SK-N-SH treated with all-trans-retinoic acid at 6 μM for 48 hours (cell line): ENCODE measurements at regions not wholly inside any gene's neighbourhood (a gene's known extent, or its start where the extent isn't known, plus 50 kb on each side); places are given as distances from the start of the nearest gene placed in this dataset.

ENCODE experiments used
- ATAC-seq: fragments of 200-7000 bp; cut with Tn5 transposase; 3 replicates; pipeline ENCODE4 v1.9.1; 2020; ENCODE audit warnings: mild to moderate bottlenecking, moderate library complexity
- ARNTL ChIP-seq: fragments of 450-650 bp; formaldehyde crosslinking; IDR thresholded peaks from 2 replicates; pipeline ENCODE4 v1.5.0; 2020; ENCODE audit warnings: low read depth, mild to moderate bottlenecking, moderate library complexity, borderline replicate concordance
- BACH2 ChIP-seq: fragments of 250-450 bp; sonication (Bioruptor Pico); IDR thresholded peaks from 2 replicates; pipeline ENCODE4 v1.9.0; 2021; ENCODE audit warnings: mild to moderate bottlenecking, borderline replicate concordance
- CSDC2 ChIP-seq: fragments of 250-450 bp; sonication (Bioruptor Pico); IDR thresholded peaks from 2 replicates; pipeline ENCODE4 v1.5.0; 2020; ENCODE audit warnings: mild to moderate bottlenecking, moderate library complexity
- ESRRG ChIP-seq: fragments of 250-450 bp; sonication (Bioruptor Pico); IDR thresholded peaks from 2 replicates; pipeline ENCODE4 v1.6.1; 2021; ENCODE audit warnings: mild to moderate bottlenecking
- GLIS3 ChIP-seq: fragments of 250-450 bp; sonication (Bioruptor Pico); IDR thresholded peaks from 2 replicates; pipeline ENCODE4 v1.5.0; 2020; ENCODE audit warnings: mild to moderate bottlenecking, moderate library complexity
- ISL1 ChIP-seq: fragments of 250-450 bp; sonication (Bioruptor Pico); IDR thresholded peaks from 2 replicates; pipeline ENCODE4 v2.1.2; 2022; ENCODE audit warnings: mild to moderate bottlenecking, moderate library complexity
- OSR1 ChIP-seq: fragments of 250-450 bp; sonication (Bioruptor Pico); IDR thresholded peaks from 2 replicates; pipeline ENCODE4 v1.8.0; 2022; ENCODE audit warnings: moderate library complexity, mild to moderate bottlenecking, inconsistent platforms
- PPARA ChIP-seq: fragments of 250-450 bp; sonication (Bioruptor Pico); IDR thresholded peaks from 2 replicates; pipeline ENCODE4 v1.5.0; 2020; ENCODE audit warnings: mild to moderate bottlenecking, borderline replicate concordance
- RARB ChIP-seq: fragments of 250-450 bp; sonication (Bioruptor Pico); IDR thresholded peaks from 2 replicates; pipeline ENCODE4 v1.8.0; 2021; ENCODE audit warnings: mild to moderate bottlenecking, moderate library complexity
- SNAI2 ChIP-seq: fragments of 250-450 bp; sonication (Bioruptor Pico); IDR thresholded peaks from 2 replicates; pipeline ENCODE4 v1.5.0; 2020; ENCODE audit warnings: mild to moderate bottlenecking, moderate library complexity
- TCF4 ChIP-seq: fragments of 250-450 bp; sonication (Bioruptor Pico); IDR thresholded peaks from 2 replicates; pipeline ENCODE4 v1.8.0; 2021; ENCODE audit warnings: mild to moderate bottlenecking, moderate library complexity, borderline replicate concordance
- ZC3H10 ChIP-seq: fragments of 250-450 bp; sonication (Bioruptor Pico); IDR thresholded peaks from 2 replicates; pipeline ENCODE4 v1.5.1; 2021; ENCODE audit warnings: mild to moderate bottlenecking, moderate library complexity
- ZFP30 ChIP-seq: fragments of 450-650 bp; formaldehyde crosslinking; IDR thresholded peaks from 2 replicates; pipeline ENCODE4 v1.5.0; 2022; ENCODE audit warnings: mild to moderate bottlenecking, moderate library complexity
- ZNF70 ChIP-seq: fragments of 450-650 bp; formaldehyde crosslinking; IDR thresholded peaks from 2 replicates; pipeline ENCODE4 v1.5.0; 2020; ENCODE audit warnings: mild to moderate bottlenecking, moderate library complexity
- ZNF8 ChIP-seq: fragments of 450-650 bp; formaldehyde crosslinking; IDR thresholded peaks from 2 replicates; pipeline ENCODE4 v1.5.0; 2020; ENCODE audit warnings: mild to moderate bottlenecking, moderate library complexity
- TF ChIP-seq, protein P1 (sequence below): fragments of 250-450 bp; sonication (Bioruptor Pico); IDR thresholded peaks from 2 replicates; pipeline ENCODE4 v1.5.1; 2020; ENCODE audit warnings: low read depth, mild to moderate bottlenecking, moderate library complexity
- TF ChIP-seq, protein P2 (sequence below): fragments of 250-450 bp; sonication (Bioruptor Pico); IDR thresholded peaks from 2 replicates; pipeline ENCODE4 v1.8.0; 2021; ENCODE audit warnings: low read depth, mild to moderate bottlenecking, moderate library complexity, borderline replicate concordance
- TF ChIP-seq, protein P3 (sequence below): fragments of 250-450 bp; sonication (Bioruptor Pico); IDR thresholded peaks from 2 replicates; pipeline ENCODE4 v1.5.1; 2021; ENCODE audit warnings: mild to moderate bottlenecking, moderate library complexity
- TF ChIP-seq, protein P4 (sequence below): fragments of 250-450 bp; sonication (Bioruptor Pico); IDR thresholded peaks from 2 replicates; pipeline ENCODE4 v1.5.0; 2020; ENCODE audit warnings: mild to moderate bottlenecking, moderate library complexity
- TF ChIP-seq, protein P5 (sequence below): fragments of 250-450 bp; sonication (Bioruptor Pico); IDR thresholded peaks from 2 replicates; pipeline ENCODE4 v1.8.0; 2020; ENCODE audit warnings: mild to moderate bottlenecking, moderate library complexity, borderline replicate concordance

DNA sequence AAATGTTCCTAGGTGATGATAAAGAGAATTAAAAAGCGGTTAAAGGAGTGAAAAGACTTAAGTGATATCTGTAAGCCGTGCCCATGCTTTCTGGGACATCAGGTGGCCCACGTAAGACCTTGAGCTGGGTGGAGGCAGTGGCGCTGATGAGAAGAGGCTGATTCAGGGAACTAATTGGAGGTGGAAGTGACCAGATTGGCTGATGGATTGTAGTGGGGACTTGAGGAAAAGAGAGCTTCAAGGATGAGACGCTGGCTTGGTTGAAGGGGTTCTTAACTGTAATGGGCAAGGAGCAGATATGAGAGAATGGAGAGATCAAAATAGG, 69.1 kb upstream of the EP300 start:
- no peak for ATAC-seq
- TF ChIP-seq TCF4, result no peak
- no peak for TF ChIP-seq GLIS3 (CRISPR knock-in tag)
- TF ChIP-seq ZNF70 (CRISPR knock-in tag), result no peak
- no peak for TF ChIP-seq ZNF8 (CRISPR knock-in tag)
- TF ChIP-seq OSR1 (CRISPR knock-in tag), result no peak
- TF ChIP-seq, protein P1, sequence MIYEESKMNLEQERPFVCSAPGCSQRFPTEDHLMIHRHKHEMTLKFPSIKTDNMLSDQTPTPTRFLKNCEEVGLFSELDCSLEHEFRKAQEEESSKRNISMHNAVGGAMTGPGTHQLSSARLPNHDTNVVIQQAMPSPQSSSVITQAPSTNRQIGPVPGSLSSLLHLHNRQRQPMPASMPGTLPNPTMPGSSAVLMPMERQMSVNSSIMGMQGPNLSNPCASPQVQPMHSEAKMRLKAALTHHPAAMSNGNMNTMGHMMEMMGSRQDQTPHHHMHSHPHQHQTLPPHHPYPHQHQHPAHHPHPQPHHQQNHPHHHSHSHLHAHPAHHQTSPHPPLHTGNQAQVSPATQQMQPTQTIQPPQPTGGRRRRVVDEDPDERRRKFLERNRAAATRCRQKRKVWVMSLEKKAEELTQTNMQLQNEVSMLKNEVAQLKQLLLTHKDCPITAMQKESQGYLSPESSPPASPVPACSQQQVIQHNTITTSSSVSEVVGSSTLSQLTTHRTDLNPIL (CRISPR knock-in tag), result no peak
- TF ChIP-seq ZC3H10, result no peak
- TF ChIP-seq BACH2, result no peak
- TF ChIP-seq, protein P2, sequence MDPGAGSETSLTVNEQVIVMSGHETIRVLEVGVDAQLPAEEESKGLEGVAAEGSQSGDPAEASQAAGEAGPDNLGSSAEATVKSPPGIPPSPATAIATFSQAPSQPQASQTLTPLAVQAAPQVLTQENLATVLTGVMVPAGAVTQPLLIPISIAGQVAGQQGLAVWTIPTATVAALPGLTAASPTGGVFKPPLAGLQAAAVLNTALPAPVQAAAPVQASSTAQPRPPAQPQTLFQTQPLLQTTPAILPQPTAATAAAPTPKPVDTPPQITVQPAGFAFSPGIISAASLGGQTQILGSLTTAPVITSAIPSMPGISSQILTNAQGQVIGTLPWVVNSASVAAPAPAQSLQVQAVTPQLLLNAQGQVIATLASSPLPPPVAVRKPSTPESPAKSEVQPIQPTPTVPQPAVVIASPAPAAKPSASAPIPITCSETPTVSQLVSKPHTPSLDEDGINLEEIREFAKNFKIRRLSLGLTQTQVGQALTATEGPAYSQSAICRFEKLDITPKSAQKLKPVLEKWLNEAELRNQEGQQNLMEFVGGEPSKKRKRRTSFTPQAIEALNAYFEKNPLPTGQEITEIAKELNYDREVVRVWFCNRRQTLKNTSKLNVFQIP (CRISPR knock-in tag), result no peak
- TF ChIP-seq SNAI2 (CRISPR knock-in tag), result no peak
- TF ChIP-seq ISL1 (CRISPR knock-in tag), result no peak
- TF ChIP-seq PPARA (CRISPR knock-in tag), result no peak
- TF ChIP-seq ESRRG (CRISPR knock-in tag), result no peak
- TF ChIP-seq ZFP30, result no peak

DNA sequence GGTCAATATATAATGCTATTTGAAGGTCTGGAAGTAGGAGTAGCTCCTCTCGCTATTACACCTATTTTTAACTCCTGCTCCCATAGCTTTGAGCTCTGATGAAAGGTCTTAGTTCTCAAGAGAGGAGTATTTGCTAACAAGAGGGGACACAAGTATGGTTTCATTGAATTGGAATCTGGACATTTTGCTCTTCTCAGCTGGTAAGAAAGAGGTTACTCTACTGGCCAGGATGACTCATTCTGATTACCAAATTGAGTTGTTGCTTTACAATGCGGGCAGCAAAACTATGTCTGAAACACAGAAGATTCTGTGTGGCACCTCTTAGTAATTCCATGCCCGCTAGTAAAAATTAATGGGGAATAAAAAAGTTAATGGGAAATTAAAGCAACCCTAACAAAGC, 63.6 kb upstream of the EP300 start:
- ATAC-seq, result peak; percentile 86
- 0 out of 2 replicates have a peak, but pooled peaks have one; percentile 19 for TF ChIP-seq ISL1 (CRISPR knock-in tag)
- TF ChIP-seq BACH2, result no peak

DNA sequence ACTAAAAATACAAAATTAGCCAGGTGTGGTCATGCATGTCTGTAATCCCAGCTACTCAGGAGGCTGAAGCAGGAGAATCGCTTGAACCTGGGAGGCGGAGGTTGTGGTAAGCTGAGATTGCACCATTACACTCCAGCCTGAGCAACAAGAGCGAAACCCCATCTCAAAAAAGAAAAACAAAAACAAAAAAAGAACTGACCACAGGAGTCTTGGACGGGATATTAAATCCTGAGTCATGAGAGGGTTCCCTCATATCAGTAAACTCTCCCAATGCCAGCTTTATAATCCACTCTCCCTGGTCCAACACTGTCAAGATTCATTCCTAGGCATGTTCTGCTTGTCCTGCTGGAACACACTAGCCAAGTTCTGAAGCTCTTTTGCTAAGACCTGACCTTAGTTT, 61.5 kb upstream of the EP300 start:
- ATAC-seq, result no peak
- TF ChIP-seq, protein P3, sequence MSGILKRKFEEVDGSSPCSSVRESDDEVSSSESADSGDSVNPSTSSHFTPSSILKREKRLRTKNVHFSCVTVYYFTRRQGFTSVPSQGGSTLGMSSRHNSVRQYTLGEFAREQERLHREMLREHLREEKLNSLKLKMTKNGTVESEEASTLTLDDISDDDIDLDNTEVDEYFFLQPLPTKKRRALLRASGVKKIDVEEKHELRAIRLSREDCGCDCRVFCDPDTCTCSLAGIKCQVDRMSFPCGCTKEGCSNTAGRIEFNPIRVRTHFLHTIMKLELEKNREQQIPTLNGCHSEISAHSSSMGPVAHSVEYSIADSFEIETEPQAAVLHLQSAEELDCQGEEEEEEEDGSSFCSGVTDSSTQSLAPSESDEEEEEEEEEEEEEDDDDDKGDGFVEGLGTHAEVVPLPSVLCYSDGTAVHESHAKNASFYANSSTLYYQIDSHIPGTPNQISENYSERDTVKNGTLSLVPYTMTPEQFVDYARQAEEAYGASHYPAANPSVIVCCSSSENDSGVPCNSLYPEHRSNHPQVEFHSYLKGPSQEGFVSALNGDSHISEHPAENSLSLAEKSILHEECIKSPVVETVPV, result no peak
- TF ChIP-seq ISL1 (CRISPR knock-in tag) (no peak), ZC3H10 (no peak), GLIS3 (CRISPR knock-in tag) (no peak), OSR1 (CRISPR knock-in tag) (no peak)
- TF ChIP-seq, protein P1 (CRISPR knock-in tag), result no peak
- TF ChIP-seq, protein P4, sequence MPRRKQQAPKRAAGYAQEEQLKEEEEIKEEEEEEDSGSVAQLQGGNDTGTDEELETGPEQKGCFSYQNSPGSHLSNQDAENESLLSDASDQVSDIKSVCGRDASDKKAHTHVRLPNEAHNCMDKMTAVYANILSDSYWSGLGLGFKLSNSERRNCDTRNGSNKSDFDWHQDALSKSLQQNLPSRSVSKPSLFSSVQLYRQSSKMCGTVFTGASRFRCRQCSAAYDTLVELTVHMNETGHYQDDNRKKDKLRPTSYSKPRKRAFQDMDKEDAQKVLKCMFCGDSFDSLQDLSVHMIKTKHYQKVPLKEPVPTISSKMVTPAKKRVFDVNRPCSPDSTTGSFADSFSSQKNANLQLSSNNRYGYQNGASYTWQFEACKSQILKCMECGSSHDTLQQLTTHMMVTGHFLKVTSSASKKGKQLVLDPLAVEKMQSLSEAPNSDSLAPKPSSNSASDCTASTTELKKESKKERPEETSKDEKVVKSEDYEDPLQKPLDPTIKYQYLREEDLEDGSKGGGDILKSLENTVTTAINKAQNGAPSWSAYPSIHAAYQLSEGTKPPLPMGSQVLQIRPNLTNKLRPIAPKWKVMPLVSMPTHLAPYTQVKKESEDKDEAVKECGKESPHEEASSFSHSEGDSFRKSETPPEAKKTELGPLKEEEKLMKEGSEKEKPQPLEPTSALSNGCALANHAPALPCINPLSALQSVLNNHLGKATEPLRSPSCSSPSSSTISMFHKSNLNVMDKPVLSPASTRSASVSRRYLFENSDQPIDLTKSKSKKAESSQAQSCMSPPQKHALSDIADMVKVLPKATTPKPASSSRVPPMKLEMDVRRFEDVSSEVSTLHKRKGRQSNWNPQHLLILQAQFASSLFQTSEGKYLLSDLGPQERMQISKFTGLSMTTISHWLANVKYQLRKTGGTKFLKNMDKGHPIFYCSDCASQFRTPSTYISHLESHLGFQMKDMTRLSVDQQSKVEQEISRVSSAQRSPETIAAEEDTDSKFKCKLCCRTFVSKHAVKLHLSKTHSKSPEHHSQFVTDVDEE (CRISPR knock-in tag), result no peak

DNA sequence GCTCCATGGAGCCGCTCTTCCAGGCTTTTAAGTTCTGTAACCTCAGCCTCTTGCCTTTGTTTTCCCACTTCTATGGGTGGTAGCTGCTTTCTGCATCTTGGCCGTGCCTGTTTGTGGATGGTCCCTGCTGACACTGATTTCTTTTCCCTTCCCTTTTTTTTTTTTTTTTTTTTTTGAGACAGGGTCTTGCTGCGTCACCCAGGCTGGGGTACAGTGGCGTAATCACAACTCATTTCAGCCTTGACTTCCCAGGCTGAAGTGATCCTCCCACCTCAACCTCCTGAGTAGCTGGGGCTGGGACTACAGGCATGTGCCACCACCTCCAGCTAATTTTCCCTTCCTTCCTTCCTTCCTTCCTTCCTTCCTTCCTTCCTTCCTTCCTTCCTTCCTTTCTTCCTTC, 57.7 kb upstream of the EP300 start:
- ATAC-seq, result no peak
- TF ChIP-seq, protein P3, result no peak
- TF ChIP-seq, protein P5, sequence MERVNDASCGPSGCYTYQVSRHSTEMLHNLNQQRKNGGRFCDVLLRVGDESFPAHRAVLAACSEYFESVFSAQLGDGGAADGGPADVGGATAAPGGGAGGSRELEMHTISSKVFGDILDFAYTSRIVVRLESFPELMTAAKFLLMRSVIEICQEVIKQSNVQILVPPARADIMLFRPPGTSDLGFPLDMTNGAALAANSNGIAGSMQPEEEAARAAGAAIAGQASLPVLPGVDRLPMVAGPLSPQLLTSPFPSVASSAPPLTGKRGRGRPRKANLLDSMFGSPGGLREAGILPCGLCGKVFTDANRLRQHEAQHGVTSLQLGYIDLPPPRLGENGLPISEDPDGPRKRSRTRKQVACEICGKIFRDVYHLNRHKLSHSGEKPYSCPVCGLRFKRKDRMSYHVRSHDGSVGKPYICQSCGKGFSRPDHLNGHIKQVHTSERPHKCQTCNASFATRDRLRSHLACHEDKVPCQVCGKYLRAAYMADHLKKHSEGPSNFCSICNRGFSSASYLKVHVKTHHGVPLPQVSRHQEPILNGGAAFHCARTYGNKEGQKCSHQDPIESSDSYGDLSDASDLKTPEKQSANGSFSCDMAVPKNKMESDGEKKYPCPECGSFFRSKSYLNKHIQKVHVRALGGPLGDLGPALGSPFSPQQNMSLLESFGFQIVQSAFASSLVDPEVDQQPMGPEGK (CRISPR knock-in tag), result no peak
- TF ChIP-seq RARB (CRISPR knock-in tag) (no peak), ZC3H10 (no peak), ZNF8 (CRISPR knock-in tag) (no peak), TCF4 (no peak), CSDC2 (no peak), ARNTL (CRISPR knock-in tag) (no peak), OSR1 (CRISPR knock-in tag) (no peak), ISL1 (CRISPR knock-in tag) (no peak), ZNF70 (CRISPR knock-in tag) (no peak), BACH2 (no peak), PPARA (CRISPR knock-in tag) (no peak)
- TF ChIP-seq, protein P2 (CRISPR knock-in tag), result no peak
